GM21528 (cell line): ENCODE measurements at regions not wholly inside any gene's neighbourhood (a gene's known extent, or its start where the extent isn't known, plus 50 kb on each side); places are given as distances from the start of the nearest gene placed in this dataset.
"Not testable (repeated sequence)": the region's sequence is repeated elsewhere in the genome, so short reads cannot be mapped to it uniquely, and the experiment has no call there.

Experiments used
- ATAC-seq: cut with Tn5 transposase; IDR thresholded peaks from one replicate; pipeline ENCODE4 v1.9.1; 2021; ENCODE audit warnings: mild to moderate bottlenecking, moderate library complexity; ENCODE audit not compliant: unreplicated experiment, low FRiP score

DNA sequence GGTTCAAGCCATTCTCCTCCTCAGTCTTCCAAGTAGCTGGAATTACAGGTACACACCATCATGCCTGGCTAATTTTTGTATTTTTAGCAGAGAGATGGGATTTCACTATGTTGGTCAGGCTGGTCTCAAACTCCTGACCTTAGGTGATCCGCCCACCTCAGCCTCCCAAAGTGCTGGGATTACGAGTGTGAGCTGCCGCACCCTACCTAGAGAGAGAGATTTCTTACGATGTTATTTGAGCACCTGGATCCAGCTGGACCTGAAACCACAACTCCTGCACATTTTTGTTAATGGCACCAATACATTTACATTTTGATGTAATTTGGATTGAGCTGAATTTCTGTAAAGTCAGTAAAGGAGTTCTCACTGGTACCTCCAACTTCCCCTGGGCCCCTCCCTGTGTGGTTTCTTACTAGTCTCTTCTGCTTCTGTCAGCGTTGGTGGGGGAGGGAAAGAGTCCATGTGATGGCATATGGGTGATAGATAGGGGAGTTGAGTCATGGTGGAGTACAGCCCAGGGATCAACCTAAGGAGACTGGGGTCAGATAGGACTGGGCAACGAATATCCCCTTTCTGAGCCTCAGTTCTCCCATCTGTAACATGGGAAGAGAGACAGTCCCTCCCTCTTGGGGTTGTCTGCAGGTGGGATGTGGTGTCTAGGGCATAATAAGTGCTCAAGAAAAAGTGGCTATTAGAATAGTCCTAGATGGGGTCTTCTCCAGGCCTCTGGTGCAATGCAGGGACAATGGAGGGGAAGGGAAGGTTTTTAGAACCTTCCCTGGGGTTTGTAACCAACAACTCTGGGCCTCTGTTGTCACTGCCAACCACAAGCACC is 83.3 kb upstream of the MED13L start:
- no peak for ATAC-seq

DNA sequence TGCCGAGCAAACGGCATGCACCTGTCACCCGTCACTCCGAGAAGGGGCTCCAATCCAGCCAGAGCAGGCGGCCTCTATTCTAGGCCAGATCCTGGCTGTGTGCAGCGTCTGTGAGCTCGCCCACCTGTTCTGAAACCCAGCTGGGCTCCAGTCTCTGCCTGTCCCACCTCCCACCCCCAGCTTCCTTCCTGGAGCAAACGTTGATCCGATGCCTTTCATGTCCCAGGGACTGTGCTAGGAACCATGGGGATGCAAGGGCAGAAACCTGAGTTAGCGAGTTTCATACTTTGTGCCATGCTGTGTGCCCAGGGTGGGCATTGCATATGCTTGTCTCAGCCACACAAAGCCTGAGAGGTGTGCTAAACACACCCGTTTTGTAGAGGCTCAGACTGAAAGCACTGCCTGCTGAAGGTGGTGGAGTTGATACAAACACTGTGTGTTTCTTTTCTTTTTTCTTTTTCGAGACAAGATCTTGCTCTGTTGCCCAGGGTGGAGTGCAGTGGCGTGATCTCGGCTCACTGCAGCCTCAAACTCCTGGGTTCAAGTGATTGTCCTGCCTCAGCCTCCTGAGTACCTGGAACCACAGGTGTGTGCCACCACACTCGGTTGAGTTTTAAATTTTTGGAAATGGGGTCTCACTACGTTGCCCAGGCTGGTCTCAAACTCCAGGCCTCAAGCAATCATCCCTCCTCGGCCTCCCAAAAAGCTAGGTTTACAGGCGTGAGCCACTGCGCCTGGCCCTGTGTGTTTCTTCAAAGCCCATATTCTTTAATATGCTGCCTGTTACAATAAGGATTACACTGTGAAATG is 84.1 kb upstream of the MED13L start:
- ATAC-seq, result no peak

DNA sequence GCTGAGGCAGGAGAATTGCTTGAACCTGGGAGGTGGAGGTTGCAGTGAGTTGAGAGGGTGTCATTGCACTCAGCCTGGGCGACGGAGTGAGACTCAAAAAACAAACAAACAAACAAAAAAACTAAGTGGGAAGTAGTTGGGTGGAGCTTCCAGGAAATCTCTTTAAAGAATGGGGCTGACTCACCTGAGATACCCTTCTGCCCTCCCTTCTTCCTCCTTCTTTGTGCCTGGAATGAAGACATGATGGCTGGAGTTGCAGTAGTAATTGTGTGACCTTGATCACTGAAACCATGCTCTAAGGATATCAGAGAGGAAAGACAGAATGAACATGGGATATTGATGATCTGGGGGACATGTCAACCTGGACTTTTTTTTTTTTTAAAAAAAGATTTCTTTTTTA is 87.6 kb upstream of the MED13L start:
- ATAC-seq, result no peak

DNA sequence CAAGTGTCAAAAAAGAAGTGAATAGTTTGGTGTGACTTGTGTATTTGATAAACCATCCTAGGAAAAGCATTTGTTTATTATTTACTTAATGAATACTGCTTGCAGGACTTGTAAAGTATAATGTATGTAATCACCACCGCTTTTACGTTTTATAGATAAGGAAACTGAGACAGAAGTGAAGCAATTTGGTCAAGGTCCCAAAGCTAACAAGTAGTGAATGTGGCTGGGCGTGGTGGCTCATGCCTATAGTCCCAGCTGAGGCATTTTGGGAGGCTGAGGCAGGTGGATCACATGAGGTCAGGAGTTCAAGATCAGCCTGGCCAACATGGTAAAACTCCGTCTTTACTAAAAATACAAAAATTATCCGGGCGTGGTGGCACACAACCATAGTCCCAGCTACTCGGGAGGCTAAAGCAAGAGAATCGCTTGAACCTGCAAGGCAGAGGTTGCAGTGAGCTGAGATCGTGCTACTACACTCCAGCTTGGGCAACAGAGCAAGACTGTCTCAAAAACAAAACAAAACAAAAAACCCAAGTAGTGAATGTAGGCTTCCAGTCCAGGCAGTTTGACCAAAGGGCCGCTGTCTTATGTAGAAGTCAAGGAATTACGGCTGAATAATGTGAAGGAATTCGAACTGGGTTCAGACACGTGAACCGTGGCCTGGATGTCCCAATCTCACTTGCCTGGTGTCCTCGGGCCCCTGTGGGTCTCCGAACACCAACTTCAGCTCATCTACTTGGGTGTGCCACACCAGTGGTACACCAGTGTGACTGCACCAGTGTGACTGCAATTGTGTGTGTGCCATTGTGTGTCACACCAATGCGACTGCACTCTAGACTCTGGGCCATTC is 88.3 kb upstream of the MED13L start:
- ATAC-seq, result no peak

DNA sequence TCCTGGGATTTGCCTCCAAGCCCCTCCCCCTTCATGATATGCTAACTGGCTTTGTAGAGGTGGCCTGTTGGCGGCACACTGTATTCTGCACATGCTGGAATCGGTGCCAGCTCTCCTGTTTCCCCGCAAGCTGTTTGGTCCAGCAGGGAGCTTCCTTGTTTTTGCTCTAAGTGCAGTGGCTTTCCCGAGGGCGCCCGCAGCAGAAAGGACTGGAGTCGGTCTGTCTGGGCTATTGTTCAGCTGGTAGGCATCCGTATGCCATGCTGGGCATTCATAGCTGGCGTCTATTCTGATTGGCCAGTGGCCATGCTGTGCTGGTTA is 88.9 kb upstream of the MED13L start:
- no peak for ATAC-seq

DNA sequence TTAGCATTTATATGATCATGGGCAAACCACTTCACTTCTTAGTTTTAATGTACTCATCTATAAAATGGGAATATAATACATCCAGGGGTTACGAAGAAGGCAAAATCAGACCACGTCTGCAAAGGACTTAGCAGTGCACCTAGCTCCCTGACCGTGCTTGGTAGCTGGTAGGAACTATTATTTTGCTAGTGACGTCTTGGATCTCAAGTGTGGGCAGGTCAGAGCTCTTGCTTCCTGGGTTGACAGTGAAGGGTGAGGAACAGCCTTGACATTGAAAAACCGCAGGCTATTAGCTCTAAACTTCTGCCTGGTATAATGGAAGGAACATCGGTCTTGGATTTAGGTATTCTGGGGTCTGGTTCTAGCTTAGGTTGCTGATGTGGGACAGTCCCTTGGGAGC is 89.3 kb upstream of the MED13L start:
- no peak for ATAC-seq

DNA sequence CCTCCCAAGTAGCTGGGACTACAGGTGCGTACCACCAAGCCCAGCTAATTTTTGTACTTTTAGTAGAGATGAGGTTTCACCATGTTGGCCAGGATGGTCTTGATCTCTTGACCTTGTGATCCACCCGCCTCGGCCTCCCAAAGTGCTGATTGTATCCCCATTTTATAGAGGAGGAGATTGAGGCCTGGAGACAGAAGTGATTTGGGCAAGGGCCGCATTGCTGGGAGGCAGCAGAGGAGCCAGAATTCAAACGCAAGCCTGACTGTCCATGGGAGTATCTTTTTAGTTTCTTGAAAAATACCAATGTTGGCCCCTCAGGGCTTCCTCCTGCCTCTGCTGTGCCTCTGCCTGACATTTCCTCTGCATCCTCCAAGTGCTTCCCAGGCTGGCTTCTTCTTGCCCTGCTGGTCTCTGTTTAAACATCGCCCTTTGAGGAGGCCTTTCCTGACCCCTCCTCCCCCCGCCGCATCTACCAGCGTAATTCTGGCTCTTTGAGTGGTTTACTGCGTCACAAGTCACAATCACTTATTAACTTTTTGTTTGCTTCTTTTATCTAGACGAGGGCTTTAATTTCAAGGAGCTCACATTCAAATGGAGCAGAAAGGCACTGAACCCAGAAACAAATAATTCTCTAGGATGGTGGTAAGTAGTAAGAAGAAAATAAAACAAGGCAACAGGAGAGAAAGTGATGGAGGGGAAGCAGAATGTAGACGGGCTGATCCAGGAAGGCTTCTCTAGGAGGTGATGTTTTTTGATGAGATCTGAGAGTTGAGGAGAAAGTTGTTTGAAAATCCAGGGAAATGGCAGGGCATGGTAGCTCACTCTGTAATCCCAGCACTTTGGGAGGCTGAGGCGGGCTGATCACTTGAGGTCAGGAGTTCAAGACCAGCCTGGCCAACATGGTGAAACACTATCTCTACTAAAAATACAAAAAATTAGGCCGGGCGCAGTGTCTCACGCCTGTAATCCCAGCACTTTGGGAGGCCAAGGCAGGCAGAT is 91.0 kb upstream of the MED13L start:
- ATAC-seq, result no peak

DNA sequence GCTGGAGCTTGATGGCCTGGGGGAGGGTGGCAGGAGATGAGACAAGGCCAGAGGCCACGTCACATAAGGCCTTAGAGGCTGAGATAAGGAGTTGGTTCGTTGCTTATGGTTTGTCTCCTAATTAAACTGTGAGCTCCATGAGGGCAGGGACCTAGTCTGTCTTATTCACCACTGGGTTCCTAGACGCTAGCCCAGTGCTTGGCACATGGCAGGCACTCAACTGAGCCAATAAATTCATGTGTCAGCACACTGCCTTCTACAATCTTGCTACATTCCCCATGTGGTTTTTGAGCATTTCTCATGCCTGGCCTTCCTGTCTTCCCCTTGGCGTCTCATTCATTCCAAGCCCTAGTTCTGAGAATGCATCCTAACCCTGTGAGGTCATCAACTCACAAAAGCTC is 92.5 kb upstream of the MED13L start:
- ATAC-seq, result no peak

DNA sequence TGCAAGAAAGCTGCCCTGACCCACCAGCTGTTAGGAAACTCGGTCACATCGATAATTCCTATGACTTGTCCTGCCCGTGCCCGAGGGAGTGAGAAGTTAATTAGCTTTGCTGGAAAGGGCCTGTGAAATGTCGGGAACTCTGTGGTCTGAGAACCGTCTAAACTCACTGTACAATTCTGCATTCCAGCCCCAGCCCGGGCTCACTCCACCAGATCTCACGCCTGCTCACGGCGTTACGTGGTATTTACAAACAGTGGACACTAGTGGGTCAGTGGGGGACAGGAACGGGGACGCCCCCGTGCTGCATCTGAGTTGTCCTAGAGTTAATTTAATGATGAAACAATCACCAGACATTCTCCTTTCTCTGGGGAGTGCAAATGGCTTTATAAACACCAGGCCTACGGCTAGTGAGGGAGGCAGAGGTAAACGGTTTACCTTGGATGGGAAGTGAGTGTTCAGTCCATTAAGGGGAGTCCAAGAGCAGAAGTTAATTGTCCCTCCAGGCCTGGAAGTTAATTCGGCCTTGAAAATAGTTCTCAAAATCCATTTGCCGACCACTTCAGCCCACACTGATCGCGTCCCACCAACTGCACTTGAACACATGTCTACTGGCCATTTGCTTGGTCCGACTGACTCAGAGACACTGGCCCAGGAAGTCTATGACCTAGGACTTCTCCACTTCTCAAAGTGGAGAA is 93.5 kb upstream of the MED13L start:
- no peak for ATAC-seq

DNA sequence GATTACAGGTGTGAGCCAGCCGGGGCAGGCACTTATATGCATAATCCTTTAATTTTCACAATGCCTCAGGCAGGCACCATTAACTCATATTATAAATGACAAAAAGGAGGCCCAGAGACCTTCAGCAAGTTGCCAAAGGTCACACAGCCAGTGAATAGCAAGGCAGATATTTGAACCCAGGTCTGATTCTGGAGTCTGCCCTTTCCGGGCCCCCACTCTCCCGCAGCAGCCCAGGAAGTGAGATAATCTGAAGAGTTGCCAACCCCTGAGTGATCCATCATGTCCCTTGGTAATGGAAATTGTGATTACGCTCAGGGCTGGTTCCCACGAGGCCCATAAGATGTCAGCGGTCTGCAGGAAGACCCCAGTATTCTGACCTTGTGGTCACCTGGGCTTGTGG is 95.3 kb upstream of the MED13L start:
- ATAC-seq, result no peak

DNA sequence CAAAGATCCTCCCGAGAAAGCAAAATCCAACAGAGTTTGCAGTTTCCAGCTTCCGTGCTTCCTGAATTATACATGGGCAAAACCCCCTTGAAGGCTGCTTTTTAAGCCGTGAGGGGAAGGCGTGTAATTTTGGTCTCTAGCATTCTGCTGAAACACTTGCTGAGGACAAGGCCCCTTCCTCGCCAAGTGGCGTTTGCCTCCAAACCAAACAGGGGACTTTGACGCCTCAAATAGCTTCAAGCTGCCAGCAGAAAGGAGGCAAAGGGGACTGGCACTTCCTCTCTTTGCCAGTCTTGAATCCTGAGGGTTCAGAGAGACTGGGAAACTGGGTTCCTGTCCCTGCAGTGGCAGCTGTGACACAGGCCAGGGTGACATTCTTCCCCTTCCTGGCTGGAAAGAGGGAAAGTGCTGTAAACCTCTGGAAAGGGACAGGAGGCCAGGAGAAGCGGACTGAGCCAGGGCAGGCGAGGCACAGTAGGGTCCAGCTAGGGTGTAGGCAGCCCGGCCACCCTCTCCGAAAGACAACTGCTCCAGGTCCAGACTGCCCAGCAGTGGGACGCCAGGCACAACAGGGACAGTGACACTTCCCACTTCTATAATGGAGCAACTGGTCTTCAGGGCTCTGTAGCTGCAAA is 96.2 kb upstream of the MED13L start:
- no peak for ATAC-seq

DNA sequence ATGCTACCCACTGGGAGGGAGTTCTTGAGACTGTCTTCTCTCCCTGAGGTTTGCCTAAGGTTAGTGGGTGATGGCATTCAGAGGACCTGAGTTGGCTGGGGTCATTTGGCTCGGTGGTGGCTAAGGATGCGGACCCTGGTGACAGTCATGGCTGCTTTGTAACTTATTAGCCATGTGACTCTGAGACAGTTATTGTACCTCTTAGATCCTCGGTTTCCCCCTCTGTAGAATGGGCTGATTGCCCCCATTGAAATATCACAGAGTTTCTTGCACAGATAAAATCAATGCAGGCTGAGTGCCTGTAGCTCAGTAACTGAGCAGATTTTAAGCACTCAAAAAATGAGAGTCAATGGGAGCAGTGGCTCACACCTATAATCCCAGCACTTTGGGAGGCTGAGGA is 96.7 kb upstream of the MED13L start:
- no peak for ATAC-seq

DNA sequence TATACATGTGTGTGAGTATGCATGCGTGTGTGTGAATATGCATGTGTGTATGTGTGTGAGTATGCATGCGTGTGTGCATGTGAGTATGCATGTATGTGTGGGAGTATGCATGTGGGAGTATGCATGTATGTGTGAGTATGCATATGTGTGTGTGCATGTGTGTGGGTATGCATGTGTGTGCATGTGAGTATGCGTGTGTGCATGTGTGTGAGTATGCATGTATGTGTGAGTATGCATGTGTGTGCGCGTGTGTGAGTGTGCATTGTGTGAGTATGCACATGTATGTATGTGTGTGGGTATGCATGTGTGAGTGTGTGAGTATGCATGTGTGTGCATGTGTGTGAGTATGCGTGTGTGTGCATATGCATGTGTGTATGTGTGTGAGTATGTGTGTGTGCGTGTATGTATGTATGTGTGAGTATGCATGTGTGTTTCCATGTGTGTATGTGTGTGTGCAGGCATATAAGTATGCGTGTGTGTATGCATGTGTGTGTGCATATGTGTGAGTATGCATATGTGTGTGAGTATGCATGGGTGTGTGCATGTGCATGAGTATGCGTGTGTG is 97.9 kb upstream of the MED13L start:
- ATAC-seq, result no peak

DNA sequence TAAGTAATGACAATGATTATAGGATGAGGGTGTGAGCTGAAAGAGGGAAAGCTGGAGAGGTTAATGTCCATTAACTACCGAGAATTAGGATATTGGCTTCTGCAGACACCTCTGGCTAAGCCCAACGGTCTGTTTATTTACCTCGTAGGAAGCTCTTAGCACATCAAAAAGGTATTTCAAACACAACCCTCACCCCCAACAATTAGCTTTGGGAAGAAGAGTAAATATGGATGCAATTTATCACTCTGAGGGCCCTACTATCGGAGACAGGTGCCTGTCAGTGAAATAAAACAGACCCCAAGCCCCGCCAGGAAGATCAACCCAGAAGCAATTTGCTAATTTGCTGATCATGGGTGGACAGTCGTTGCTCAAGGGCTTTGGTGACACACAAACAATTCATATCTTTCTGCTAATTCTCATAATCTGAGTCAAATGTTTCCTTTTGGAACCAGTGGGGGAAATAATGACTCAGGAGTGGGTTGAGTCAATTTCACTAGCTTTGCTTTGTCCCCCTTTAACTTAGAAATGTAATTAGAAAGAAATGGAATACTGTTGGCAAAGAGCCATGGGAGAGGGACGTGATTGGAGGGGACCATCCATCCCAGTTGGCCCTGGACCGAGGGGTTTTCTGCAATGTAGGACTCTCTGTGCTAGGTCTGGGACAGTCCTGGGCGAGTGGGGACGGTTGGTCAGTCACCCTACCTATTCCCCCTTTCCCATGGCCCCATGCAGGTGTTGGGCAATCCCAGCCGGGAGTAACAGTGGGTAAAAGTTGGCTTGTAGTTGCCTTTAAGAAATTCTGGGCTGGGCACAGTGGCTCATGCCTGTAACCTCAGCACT is 99.1 kb upstream of the MED13L start:
- ATAC-seq, result no peak

DNA sequence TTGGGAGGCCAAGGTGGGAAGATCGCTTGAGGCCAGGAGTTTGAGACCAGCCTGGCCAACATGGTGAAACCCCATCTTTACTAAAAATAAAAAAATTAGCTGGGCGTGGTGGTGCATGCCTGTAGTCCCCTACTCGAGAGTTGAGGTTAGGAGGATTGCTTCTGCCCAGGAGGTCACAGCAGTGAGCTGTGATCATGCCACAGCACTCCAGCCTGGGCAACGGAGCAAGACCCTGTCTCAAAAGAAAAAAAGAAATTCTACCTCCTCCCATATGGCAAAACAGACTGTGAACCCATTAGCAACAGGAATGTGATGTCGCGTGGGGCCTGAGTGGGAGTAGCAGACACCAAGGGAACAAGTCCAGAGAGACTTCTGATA is 99.7 kb upstream of the MED13L start:
- not testable (repeated sequence) for ATAC-seq

DNA sequence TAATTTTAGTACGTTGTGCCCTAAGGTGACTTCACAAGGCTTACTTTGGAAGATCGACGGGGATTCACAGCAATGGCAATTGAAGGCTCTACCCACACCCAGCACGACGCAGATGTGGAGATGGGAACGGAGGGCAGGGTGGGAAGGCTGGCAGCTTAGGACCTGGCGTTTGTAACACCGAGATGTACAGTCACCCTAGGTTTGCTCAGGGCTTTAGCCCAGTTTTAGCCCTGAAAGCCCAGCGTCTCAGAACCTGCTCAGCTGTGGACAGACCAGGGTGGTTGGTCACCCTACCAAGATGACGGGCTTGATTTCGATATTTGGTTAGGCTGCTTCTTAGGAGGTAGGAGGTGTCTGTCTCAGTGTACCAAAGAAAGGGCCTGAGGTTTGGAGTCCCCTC is 100.5 kb upstream of the MED13L start:
- ATAC-seq, result no peak

DNA sequence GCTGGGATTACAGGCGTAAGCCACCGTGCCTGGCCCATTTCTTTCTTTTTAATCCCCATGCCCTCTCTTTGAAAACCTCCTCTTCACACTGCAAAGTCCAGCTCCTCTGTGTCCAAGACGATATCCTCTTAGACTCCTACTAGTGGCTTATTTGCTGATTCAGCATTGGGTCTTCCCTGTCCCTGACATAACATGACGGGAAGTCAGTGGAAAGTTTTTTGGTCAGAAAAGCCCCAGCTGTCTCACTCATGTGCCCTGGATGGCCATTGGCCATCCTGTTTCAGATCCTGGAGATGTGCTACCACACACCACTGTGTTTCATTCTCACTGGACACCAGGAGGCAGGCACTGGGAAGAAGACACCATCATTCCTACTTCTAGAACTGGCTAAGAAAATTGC is 102.6 kb upstream of the MED13L start:
- ATAC-seq, result no peak

DNA sequence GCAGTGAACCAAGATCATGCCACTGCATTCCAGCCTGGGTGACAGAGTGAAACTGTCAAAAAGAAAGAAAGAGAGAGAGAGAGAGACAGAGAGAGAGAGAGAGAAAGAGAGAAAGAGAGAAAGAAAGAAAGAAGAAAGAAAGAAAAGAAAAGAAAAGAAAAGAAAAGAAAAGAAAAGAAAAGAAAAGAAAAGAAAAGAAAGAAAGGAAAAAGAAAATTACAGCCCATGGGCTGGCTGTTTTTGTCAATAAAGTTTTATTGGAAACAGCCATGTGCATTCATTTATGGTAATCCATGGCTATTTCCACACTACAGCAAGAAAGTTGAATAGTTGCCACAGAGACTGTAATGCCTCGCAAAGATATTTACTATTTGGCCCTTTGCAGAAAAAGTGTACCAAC is 103.2 kb upstream of the MED13L start:
- ATAC-seq, result not testable (repeated sequence)
